Liver (tissue), 3 donors: ENCODE measurements at regions not wholly inside any gene's neighbourhood (a gene's known extent, or its start where the extent isn't known, plus 50 kb on each side); places are given as distances from the start of the nearest gene placed in this dataset.

Experiments
- HNF4A ChIP-seq, 2 donors: conservative IDR thresholded peaks; 2 replicates each; pipeline ENCODE4 v1.6.1; 2016; ENCODE audit warnings: antibody characterized with exemption in 2 of 2, mild to moderate bottlenecking in 2 of 2
- TAF1 ChIP-seq: conservative IDR thresholded peaks from 2 replicates; pipeline ENCODE4 v1.6.1; 2016; ENCODE audit warnings: antibody characterized with exemption, mild to moderate bottlenecking
- YY1 ChIP-seq: IDR thresholded peaks from 2 replicates; pipeline ENCODE4 v1.6.1; 2016; ENCODE audit warnings: antibody characterized with exemption, mild to moderate bottlenecking
- TF ChIP-seq, protein P1 (sequence below): IDR thresholded peaks from 2 replicates; pipeline ENCODE4 v1.6.1; 2016; ENCODE audit warnings: antibody characterized with exemption
- TF ChIP-seq, protein P2 (sequence below): IDR thresholded peaks from 2 replicates; pipeline ENCODE4 v1.6.1; 2016; ENCODE audit warnings: antibody characterized with exemption, mild to moderate bottlenecking
- TF ChIP-seq, protein P3 (sequence below): fragments of 150-350 bp; IDR thresholded peaks from 2 replicates; pipeline ENCODE4 v1.5.1; 2017; ENCODE audit warnings: improper control_type of control experiment, low read depth, low read length; ENCODE audit not compliant: missing input control
- donor health status: healthy.
- donor health status: healthy.

DNA sequence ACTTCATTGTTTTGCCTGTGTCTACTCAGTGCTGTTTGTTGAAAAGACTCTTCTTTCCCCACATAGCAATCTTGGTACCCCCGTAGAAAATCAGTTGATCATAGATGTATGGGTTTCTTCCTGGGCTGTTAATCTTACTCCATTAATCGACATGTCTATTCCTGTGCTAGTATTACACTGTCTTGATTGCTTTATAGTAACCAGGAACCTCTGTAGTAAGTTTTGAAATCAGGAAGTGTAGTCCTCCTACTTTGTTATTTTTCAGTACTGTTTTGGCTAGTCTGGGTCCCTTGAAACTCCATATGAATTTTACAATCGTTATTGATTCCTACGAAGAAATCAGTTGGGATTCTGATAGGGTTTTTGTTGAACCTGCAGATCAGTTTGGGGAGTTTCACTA, 78.8 kb upstream of the FAM136A start:
- TF ChIP-seq, protein P1, sequence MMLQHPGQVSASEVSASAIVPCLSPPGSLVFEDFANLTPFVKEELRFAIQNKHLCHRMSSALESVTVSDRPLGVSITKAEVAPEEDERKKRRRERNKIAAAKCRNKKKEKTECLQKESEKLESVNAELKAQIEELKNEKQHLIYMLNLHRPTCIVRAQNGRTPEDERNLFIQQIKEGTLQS, result no peak
- TF ChIP-seq, protein P2, sequence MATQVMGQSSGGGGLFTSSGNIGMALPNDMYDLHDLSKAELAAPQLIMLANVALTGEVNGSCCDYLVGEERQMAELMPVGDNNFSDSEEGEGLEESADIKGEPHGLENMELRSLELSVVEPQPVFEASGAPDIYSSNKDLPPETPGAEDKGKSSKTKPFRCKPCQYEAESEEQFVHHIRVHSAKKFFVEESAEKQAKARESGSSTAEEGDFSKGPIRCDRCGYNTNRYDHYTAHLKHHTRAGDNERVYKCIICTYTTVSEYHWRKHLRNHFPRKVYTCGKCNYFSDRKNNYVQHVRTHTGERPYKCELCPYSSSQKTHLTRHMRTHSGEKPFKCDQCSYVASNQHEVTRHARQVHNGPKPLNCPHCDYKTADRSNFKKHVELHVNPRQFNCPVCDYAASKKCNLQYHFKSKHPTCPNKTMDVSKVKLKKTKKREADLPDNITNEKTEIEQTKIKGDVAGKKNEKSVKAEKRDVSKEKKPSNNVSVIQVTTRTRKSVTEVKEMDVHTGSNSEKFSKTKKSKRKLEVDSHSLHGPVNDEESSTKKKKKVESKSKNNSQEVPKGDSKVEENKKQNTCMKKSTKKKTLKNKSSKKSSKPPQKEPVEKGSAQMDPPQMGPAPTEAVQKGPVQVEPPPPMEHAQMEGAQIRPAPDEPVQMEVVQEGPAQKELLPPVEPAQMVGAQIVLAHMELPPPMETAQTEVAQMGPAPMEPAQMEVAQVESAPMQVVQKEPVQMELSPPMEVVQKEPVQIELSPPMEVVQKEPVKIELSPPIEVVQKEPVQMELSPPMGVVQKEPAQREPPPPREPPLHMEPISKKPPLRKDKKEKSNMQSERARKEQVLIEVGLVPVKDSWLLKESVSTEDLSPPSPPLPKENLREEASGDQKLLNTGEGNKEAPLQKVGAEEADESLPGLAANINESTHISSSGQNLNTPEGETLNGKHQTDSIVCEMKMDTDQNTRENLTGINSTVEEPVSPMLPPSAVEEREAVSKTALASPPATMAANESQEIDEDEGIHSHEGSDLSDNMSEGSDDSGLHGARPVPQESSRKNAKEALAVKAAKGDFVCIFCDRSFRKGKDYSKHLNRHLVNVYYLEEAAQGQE, result no peak
- TF ChIP-seq, protein P3, sequence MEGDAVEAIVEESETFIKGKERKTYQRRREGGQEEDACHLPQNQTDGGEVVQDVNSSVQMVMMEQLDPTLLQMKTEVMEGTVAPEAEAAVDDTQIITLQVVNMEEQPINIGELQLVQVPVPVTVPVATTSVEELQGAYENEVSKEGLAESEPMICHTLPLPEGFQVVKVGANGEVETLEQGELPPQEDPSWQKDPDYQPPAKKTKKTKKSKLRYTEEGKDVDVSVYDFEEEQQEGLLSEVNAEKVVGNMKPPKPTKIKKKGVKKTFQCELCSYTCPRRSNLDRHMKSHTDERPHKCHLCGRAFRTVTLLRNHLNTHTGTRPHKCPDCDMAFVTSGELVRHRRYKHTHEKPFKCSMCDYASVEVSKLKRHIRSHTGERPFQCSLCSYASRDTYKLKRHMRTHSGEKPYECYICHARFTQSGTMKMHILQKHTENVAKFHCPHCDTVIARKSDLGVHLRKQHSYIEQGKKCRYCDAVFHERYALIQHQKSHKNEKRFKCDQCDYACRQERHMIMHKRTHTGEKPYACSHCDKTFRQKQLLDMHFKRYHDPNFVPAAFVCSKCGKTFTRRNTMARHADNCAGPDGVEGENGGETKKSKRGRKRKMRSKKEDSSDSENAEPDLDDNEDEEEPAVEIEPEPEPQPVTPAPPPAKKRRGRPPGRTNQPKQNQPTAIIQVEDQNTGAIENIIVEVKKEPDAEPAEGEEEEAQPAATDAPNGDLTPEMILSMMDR, result no peak
- TF ChIP-seq TAF1 (no peak), YY1 (no peak), HNF4A (conservative IDR thresholded peaks at IDR 0.05) (no peak)
